Right kidney (tissue), 1 donor: ENCODE measurements at regions not wholly inside any gene's neighbourhood (a gene's known extent, or its start where the extent isn't known, plus 50 kb on each side); places are given as distances from the start of the nearest gene placed in this dataset.

Experiments
- DNase-seq: peaks from one replicate; pipeline ENCODE4 v3.0.0-alpha.2; 2016

DNA sequence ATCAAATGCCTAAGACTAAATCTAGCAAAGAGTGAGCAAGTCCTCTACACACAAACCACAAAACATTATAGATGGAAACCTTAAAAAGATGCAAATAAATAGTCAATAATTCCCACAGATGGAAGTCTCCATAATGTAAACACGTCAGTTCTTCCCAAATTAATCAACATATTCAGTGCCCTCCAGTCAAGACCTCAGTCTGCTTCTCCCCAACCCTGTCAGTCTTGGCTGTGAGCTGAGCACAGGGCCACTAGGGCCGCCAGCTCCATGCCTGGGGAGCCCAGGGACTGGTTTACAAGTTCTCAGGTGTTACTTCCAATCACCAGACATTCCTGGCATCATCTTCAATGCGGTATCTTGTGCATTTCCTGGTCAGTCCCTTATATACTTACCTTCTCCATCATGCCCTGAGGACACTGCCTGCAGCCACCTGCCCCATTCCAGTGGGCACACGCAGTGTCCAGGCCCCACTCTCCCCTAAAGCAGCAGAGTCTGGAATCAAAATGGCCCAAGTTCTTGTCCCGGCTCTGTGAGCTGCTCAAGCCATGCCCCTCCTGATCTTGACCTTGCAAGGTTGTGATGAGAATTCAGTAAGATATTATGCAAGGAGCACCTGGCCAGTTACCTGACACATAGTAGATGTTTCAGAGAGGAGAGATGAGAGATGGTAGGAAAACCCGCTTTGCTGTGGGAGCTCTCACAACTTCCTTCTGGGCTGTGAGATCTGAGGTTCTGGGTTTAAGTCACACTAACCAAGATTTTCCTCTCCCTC, 207.9 kb upstream of the RAB6C start:
- DNase-seq = no peak

GRCh38 chr2:129772190-129772579, 207.3 kb upstream of the RAB6C start:
- no peak for DNase-seq

- DNase-seq = no peak
Measured at GRCh38 chr2:129775952-129776653, 203.4 kb upstream of the RAB6C start.

GRCh38 chr2:129777146-129777545, 202.3 kb upstream of the RAB6C start:
- no peak for DNase-seq

GRCh38 chr2:129777762-129778583, 201.5 kb upstream of the RAB6C start:
- DNase-seq = no peak

DNA sequence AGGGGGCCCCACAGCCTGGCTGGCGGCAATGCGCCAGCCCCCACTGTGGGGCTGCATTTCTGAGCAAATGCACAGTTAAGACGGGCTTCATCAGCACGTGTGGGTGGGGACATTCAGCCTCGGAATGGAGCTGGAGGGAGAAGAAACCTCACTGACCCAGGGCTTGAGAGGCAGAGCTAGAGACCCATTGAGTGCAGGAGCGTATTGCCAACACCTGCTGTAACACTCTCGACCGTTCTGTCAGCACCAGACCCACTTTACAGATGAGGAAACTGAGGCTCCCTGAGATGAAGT, 200.9 kb upstream of the RAB6C start:
- no peak for DNase-seq

DNA sequence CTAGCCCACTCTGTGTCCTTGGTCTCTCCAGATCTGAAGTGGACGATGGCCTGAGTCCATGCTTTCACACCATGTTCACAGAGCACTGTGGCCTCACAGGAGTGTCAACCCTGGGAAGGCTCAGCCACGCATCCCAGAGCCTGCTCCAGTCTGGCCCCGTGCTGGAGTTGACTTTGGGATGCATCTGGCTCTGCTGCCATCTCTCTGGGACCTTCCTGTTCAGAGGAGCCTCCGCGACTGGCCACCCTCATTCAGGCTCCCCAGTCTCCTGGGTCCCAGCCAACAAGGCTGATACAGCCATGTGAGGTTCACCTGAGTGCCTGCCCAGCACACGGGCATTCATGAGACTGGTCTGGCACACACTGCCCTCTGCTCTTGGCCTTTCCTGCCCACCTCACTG, 199.7 kb upstream of the RAB6C start:
- DNase-seq = no peak

- DNase-seq = peak; percentile 51
Measured at GRCh38 chr2:129780316-129781270, 198.9 kb upstream of the RAB6C start.

- no peak for DNase-seq
Measured at GRCh38 chr2:129781749-129782632, 197.5 kb upstream of the RAB6C start.

DNA sequence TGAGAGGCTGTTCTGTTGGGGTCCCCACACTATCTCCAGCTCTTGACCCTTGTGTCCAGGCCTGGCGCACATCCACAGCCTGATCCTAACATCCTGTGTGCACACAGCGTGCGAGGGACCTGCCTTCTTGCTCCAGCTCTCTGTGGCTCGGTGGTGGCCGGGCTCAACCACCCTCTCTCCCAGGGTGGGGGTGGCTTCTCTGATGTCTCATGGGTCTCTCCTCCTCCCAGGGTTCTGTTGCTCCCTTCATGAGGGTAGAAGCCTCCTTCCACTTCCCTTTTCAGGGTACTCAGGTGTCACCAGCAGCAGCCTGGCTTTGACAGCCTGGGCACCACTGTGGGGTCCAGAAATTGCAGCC, 196.9 kb upstream of the RAB6C start:
- no peak for DNase-seq

GRCh38 chr2:129784486-129784885, 195.0 kb upstream of the RAB6C start:
- no peak for DNase-seq

DNA sequence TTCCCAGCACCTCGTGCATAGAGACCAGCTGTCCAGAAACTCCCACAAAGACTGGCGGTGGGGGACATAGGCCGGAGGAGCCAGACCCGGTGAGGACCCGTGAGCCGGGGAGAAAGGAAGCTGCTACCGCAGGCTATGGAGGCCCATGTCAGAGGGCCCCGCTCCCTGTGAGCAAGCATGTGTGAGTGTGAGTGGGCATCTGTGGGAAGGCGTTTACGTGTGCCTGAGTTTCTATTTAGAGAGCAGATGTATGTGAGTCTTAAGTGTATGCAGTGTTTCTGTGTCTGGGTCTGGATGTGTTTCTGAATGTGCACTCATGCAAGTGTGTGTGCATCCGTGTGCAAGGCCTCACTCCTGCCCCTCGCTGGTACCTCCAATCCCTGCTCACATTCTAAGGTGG, 187.8 kb upstream of the RAB6C start:
- no peak for DNase-seq

DNA sequence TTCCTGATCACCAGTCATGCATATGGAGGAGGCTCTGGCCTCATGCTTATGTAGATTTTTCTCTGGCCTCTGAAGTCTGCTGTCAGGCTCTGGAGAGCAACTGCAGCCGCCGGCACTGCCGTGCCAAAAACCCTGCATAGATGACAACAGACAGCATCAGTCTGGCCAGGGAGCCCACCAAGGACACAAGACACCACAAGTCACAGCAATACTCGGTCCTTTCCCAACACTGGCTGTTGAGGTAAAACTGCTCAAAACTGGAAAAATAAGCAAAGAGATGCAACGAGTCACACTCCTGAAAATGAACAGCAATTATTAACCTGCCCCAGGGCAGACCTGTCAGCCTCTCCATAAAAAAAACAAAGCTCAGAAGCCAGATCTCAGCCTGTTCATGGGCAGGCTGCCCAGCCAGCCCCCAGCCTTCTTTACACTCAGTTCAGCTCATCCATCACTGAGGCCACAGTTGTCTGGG, 186.0 kb upstream of the RAB6C start:
- DNase-seq = peak; percentile 62

DNA sequence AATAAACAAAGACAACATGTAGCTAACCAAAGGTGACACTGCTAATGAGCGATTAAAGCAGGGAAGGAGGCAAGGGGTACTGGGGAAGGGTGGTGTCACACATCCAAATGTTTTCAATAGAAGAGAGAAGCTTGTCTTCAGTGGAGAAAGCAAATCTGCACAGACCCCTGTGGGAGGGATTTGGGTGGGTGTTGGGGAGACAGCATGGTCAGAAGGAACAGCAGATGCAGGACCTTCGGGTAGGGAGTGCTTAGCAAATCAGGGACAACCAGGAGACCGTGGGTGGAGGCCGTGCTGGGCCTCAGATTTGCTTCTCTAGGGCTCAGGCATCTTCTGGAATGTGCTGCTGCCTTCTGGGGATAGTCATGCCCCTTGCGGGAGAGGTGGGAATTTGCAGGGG, 185.3 kb upstream of the RAB6C start:
- DNase-seq = no peak

DNA sequence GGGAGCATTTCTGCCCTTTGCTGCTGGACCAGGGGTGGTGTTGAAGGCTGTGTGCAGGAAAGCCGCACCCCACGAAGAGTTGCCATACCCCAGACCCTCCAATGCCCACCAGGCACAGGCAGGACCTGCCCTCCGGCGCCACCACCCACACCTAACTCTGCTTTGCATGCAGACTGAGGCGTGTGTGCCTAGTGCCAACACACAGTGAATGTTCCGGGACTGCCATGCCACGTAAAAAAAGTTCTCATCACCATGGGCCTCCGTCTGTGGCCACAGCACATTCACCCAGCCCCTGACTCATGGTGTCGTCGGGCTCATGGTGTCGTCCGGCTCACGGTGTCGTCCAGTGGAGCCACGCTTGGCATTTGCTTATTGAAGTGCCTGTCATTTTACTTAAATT, 184.9 kb upstream of the RAB6C start:
- no peak for DNase-seq

GRCh38 chr2:129796225-129796624, 183.2 kb upstream of the RAB6C start:
- no peak for DNase-seq

DNA sequence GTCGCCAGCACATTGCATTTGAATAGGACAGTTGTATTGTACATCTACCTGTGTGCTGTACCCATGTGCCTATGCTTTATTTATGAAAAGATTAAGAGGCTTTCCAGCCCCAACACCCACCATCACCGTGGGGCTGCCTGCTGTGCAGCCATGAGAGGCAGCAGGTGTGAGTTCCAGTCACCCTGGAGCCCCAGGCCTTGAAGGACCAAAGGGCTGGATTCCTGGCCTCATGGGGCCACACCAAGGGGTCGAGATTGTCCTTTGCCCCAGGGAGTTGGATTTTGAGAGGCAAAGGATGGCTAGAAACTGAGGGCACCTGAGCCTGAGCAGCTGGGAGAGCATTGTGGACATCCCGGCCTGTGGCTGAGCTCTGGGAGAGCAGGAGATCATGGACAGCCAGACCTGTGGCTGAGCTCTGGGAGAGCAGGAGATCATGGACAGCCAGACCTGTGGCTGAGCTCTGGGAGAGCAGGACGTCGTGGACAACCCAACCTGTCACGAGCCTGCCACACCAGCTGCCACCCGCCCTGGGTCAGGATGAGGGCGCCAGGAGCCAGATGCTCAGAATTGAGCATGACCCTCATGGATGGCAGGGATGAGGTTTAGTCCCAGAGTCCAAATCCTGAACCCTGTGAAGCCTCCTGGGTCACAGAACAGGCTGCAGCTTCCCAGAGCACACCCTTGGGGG, 182.5 kb upstream of the RAB6C start:
- no peak for DNase-seq

GRCh38 chr2:129797489-129798300, 181.8 kb upstream of the RAB6C start:
- no peak for DNase-seq

- no peak for DNase-seq
Measured at GRCh38 chr2:129798301-129798581, 181.2 kb upstream of the RAB6C start.

- DNase-seq = no peak
Measured at GRCh38 chr2:129798626-129799025, 180.8 kb upstream of the RAB6C start.
